Panc1 (cell line): ENCODE measurements at regions not wholly inside any gene's neighbourhood (a gene's known extent, or its start where the extent isn't known, plus 50 kb on each side); places are given as distances from the start of the nearest gene placed in this dataset.

ENCODE experiments used
- POLR2AphosphoS5 ChIP-seq: IDR thresholded peaks from 2 replicates; pipeline ENCODE4 v1.6.1; 2012; ENCODE audit warnings: mild to moderate bottlenecking, low read depth, low read length, moderate library complexity
- REST ChIP-seq, 2 experiments: IDR thresholded peaks; 2 replicates each; pipeline ENCODE4 v1.6.1; 2011 to 2012; ENCODE audit warnings: low read depth in 2 of 2, control low read depth in 1 of 2, low read length in 1 of 2, mild to moderate bottlenecking in 1 of 2, moderate library complexity in 1 of 2; ENCODE audit not compliant: insufficient read depth in 1 of 2
- SIN3A ChIP-seq: IDR thresholded peaks from 2 replicates; pipeline ENCODE4 v1.6.1; 2012; ENCODE audit warnings: low read depth, mild to moderate bottlenecking, low read length, moderate library complexity, borderline replicate concordance; ENCODE audit not compliant: insufficient read depth
- TF ChIP-seq, protein P1 (sequence below): fragments of 450-650 bp; IDR thresholded peaks from 2 replicates; pipeline ENCODE4 v1.5.1; 2017; ENCODE audit warnings: mild to moderate bottlenecking

GRCh38 chr22:22032099-22032905, 49.7 kb upstream of the TOP3B start:
- TF ChIP-seq, protein P1, sequence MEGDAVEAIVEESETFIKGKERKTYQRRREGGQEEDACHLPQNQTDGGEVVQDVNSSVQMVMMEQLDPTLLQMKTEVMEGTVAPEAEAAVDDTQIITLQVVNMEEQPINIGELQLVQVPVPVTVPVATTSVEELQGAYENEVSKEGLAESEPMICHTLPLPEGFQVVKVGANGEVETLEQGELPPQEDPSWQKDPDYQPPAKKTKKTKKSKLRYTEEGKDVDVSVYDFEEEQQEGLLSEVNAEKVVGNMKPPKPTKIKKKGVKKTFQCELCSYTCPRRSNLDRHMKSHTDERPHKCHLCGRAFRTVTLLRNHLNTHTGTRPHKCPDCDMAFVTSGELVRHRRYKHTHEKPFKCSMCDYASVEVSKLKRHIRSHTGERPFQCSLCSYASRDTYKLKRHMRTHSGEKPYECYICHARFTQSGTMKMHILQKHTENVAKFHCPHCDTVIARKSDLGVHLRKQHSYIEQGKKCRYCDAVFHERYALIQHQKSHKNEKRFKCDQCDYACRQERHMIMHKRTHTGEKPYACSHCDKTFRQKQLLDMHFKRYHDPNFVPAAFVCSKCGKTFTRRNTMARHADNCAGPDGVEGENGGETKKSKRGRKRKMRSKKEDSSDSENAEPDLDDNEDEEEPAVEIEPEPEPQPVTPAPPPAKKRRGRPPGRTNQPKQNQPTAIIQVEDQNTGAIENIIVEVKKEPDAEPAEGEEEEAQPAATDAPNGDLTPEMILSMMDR = no peak
- TF ChIP-seq POLR2AphosphoS5 (no peak), REST (IDR thresholded peaks at IDR 0.05; ENCODE audit: insufficient read depth in 1 of 2, low read depth in 2 of 2, low read length in 1 of 2) (no peak), SIN3A (no peak)
